GM18507 (cell line): ENCODE measurements at regions not wholly inside any gene's neighbourhood (a gene's known extent, or its start where the extent isn't known, plus 50 kb on each side); places are given as distances from the start of the nearest gene placed in this dataset.
"Not testable (repeated sequence)": the region's sequence is repeated elsewhere in the genome, so short reads cannot be mapped to it uniquely, and the experiment has no call there.

Experiments
- DNase-seq: peaks from one replicate; pipeline ENCODE4 v3.0.0; 2011; ENCODE audit warnings: low read depth; ENCODE audit not compliant: insufficient read length; ENCODE audit errors: extremely low spot score
- FAIRE-seq: peaks from 2 replicates; lab custom pipeline; 2011; peaks lifted over from hg19 to GRCh38; lab: Jason Lieb, UNC

- peak; percentile 44 for FAIRE-seq
- no peak for DNase-seq
These were observed 95.5 kb upstream of the DPT start for GRCh38 chr1:168824418-168825065.

DNA sequence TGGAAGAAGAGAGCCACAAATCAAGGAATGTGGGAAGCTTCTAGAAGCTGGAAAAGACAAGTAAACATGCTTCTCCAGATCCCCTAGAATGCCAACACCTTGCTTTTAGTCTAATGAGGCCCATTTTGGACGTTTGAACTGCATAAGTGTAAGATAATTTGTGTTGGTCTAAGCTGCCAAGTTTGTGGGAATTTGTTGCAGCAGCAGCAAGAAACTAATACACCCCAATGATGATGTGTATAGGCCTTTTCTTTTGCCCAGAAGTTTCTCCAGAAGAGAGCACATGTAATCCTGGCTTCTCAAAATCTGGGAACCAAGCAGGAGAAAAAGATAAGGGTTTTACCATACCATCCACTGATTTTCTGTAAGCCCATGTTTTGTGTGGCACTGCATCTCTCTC is 96.1 kb upstream of the DPT start:
- DNase-seq (no peak), FAIRE-seq (no peak)

DNA sequence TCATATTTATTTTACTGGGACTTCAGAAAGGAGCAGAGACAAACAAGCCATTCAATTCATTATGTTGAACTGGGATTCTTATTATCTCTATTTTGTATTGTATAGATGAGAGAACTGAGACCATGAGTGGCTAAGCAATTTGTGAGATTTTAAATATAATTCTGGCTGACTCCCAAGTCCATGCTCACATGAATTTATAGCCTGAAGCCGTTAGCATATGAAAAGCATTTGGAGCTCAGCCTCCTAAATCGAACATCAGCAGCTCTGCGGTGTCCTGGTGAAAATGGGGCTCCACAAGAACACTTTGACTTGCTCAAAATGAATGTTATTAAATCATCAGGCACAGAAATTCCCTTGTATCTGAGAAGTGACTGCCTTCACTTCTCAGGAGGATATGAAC is 96.8 kb upstream of the DPT start:
- DNase-seq (no peak), FAIRE-seq (no peak)

DNA sequence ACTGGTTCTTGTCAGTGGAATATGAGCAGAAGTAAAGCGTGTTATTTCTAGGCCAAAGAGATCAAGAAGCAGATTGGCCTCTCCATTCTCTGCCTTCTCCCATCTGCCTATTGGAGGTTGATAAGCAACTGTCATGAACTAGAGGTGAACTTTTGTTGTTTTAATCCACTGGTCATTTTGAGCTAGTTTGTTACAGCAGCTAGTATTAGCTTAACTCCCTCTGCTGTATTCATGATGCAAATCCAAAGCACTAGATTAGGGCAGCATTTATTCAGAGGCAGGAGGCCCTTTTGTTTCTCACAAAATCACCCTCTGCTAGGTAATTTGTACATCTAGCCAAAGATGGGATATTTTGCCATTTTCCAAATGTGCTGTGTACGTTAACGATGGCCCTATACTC is 97.3 kb upstream of the DPT start:
- FAIRE-seq, result no peak

DNA sequence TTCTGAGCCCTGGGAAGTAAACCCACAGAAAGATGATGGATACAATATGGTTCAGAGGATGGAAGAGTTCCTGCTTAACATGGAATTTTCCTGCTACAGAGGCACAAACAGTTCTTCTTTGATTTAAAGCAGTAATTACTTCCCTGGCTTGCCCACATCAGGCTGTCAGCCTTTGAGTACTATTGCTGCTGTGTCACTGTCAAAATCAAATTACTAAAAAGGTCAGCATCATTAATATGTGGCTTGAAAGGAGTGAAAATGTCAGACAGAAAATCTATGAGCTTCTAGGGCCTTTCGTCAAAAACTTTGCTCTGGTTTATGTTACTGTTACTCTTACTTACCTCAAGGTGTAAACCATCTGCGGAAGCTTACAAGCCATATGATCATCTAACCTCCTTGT is 98.6 kb upstream of the DPT start:
- DNase-seq, result no peak
- no peak for FAIRE-seq

More for the DNA sequence above, 97.3 kb upstream of the DPT start:
- DNase-seq, result no peak

DNA sequence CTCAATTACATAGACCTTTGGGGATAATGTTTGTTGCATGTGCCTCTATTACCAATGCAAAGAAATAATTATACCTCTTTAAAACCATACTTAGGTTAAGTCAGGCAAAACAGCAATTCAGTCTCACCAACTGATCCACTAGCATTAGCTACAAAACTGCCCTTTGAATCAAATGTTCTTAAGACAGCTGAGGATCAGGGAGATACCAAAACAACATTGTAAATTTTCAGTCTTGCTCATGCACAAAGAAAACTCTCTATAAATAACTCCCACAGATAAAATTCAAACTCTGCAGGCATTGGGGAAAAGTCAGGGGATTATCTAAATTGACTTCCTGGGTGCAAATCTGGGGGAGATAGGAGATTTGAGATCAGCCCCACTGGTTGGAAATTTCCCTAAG is 100.9 kb upstream of the DPT start:
- DNase-seq (no peak), FAIRE-seq (no peak)

DNA sequence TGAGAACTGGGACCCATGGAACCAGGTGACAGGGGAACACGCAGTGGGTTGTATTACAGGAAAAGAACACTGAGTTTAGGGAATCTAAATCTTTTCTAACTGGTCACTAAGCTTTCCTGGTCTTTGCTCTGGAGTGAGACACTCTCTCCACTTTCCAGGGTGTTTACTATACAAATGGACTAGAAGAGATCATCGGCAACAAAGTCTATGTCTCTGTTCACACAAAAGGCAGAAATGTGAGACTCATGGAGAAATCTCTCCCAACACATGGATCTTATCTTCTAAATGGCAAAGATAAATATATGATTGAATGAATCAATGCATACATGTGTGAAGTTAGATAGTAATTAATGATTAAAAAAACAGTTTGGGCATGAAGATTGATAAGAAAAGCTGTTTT is 101.6 kb upstream of the DPT start:
- FAIRE-seq, result peak; percentile 24
- DNase-seq, result no peak

GRCh38 chr1:168832661-168833060 is 103.7 kb upstream of the DPT start:
- DNase-seq (no peak), FAIRE-seq (no peak)

- DNase-seq (no peak), FAIRE-seq (no peak)
These were observed 104.4 kb upstream of the DPT start for GRCh38 chr1:168833362-168833761.

- FAIRE-seq (no peak), DNase-seq (no peak)
These were observed 104.8 kb upstream of the DPT start for GRCh38 chr1:168833801-168834224.

GRCh38 chr1:168834225-168834872 is 105.3 kb upstream of the DPT start:
- no peak for DNase-seq
- FAIRE-seq, result peak; percentile 78

DNA sequence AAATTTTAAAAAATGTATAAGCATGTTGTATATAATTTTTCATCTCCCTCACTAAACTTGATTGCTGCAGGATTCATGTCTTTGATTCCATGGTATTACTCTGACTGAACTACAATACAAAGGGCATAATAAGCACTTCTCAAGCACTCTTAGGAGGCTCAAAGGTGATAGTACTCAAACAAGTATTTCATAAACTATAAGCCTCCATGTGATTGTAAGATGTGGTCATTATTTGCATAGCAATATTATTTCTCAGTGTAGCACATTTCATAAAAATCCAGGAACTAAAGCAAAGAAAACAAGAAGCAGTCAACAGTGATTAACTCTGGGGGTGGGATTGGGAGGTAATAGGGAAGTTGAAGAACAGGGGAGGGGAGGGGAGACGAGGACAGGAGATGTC is 106.2 kb upstream of the DPT start:
- FAIRE-seq (no peak), DNase-seq (no peak)

- FAIRE-seq, result no peak
- no peak for DNase-seq
These were observed 106.8 kb upstream of the DPT start for GRCh38 chr1:168835791-168836190.

- FAIRE-seq (no peak), DNase-seq (no peak)
These were observed 107.5 kb upstream of the DPT start for GRCh38 chr1:168836469-168836868.

DNA sequence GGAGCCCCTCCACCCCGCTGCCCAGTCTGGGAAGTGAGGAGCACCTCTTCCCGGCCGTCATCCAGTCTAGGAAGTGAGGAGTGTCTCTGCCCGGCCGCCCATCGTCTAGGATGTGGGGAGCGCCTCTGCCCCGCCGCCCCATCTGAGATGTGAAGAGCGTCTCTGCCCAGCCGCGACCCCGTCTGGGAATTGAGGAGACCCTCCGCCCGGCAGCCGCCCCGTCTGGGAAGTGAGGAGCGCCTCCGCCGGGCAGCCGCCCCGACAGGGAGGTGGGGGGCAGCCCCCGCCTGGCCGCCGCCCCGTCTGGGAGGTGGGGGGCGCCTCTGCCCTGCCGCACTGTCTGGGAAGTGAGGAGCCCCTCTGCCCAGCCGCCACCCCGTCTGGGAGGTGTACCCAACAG is 108.2 kb upstream of the DPT start:
- DNase-seq, FAIRE-seq: not testable (repeated sequence)

- no peak for DNase-seq
- FAIRE-seq, result no peak
These were observed 113.3 kb upstream of the DPT start for GRCh38 chr1:168842306-168842705.

- FAIRE-seq, result peak; percentile 55
- DNase-seq, result no peak
These were observed 113.9 kb upstream of the DPT start for GRCh38 chr1:168842916-168843315.

DNA sequence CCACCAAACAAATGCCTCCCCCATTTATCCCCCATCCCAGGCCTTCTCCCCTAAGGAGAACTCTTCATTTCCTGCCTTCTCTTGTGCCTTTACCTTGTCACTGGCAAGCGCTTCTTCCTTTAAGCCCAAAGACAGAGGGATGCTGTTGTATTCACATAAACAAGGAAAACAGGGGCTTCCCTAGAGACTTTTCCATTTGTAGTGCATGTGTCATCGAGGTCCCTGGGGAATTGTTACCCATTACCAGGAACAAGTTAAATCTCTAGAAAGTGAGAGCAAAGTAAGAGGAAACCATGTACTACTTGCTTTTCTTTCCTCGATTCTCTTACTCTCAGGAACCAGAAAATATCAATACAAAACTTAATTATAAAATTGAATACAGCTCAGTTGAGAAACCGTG is 114.4 kb upstream of the DPT start:
- FAIRE-seq (no peak), DNase-seq (no peak)

DNA sequence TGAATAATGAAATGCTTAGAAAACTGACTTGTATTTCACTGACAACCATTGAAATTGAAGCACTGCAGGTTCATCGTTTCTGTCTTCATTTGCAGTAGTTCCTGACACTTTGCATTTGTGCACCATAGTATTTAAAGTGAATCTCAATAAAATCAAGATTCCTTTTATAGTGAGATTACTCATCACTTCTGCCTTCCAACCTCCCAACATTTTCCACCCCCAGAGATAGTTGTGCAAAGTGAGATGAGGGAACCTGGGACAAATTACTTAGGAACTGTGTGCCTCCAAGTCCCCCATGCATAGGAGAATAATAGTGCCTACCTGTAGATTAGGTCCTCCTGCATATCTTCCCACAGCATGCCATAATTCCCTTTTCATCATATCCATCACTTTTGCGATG is 114.9 kb upstream of the DPT start:
- DNase-seq, result no peak

GRCh38 chr1:168845140-168845539 is 116.1 kb upstream of the DPT start:
- FAIRE-seq (no peak), DNase-seq (no peak)

More for the DNA sequence above, 114.9 kb upstream of the DPT start:
- no peak for FAIRE-seq

DNA sequence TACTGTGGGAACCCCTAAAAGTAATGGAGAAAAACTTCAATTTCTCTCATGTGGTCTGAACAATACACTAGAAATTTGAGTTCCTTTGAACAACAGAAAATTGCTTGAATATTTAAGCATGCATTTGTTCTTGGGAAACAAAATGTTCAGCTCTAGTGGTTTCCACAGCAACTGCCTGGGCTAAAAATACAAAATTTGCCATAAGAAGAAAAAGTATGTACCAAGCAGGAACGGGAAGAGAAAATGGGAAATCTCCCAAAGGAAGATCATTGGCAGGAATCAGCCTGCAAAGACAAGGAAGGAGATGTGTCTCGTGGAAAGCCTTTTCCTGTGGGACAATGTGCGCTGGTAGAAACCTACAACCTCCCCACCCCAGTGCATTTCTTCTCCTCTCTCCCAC is 119.0 kb upstream of the DPT start:
- no peak for DNase-seq
- FAIRE-seq, result no peak
